Panc1 (cell line): ENCODE measurements at regions not wholly inside any gene's neighbourhood (a gene's known extent, or its start where the extent isn't known, plus 50 kb on each side); places are given as distances from the start of the nearest gene placed in this dataset.

Source experiments
- CTCF ChIP-seq: fragments of 450-650 bp; IDR thresholded peaks from 2 replicates; pipeline ENCODE4 v1.5.1; 2017; ENCODE audit warnings: mild to moderate bottlenecking
- POLR2AphosphoS5 ChIP-seq: IDR thresholded peaks from 2 replicates; pipeline ENCODE4 v1.6.1; 2012; ENCODE audit warnings: mild to moderate bottlenecking, low read depth, low read length, moderate library complexity

- no peak for TF ChIP-seq CTCF
- no peak for TF ChIP-seq POLR2AphosphoS5
Observed at GRCh38 chr2:48227617-48228344, 86.7 kb upstream of the FOXN2 start.
